NCI-H510A treated with DMSO at 0.1 percent for 48 hours (cell line): ENCODE measurements at regions not wholly inside any gene's neighbourhood (a gene's known extent, or its start where the extent isn't known, plus 50 kb on each side); places are given as distances from the start of the nearest gene placed in this dataset.
"Not testable (repeated sequence)": the region's sequence is repeated elsewhere in the genome, so short reads cannot be mapped to it uniquely, and the experiment has no call there.

ENCODE experiments used
- DNase-seq: peaks from one replicate; lab custom pipeline; 2025; lab: John Stamatoyannopoulos, UW

DNA sequence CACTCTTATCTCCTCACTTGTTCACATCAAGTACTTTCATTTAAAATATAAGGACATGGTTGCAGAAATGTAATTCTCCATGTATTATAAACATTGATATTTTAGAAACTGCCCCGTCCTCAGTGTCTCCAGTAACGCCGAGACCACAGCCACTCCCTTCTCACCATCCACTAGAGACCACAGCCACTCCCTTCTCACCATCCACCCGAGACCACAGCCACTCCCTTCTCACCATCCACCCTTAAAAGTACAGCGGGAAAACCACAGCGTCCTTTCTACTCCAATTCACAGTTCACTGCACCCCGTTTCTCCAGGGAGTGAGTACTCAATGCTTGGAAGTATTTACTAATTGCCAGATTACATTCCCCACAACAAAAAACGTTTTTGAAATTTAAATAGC is 1452.2 kb upstream of the ACVR2A start:
- DNase-seq: no peak

- no peak for DNase-seq
These were observed 1452.6 kb upstream of the ACVR2A start for GRCh38 chr2:146392186-146392585.

DNA sequence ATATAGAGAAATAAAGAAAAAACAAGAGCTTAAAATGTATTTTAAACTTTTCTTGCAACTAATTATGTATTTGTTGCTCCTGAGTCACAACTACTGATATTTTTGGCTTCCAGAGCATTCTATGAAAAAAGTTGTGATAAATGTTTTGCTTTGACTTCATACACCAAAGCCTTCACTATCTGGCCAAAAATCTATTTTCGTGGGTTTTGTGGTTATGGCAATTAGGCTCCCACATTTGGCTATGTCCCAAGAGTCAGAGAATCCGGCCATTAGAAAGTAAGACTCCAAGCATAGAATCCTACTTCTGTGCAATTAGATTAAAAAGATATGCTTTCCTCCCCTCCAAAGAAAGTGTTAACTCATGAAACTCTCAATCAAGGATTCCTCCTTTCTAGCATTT is 1456.1 kb upstream of the ACVR2A start:
- DNase-seq: no peak

- no peak for DNase-seq
These were observed 1458.7 kb upstream of the ACVR2A start for GRCh38 chr2:146386096-146386495.

GRCh38 chr2:146385031-146385430 is 1459.8 kb upstream of the ACVR2A start:
- no peak for DNase-seq

- DNase-seq: no peak
These were observed 1468.2 kb upstream of the ACVR2A start for GRCh38 chr2:146376511-146377064.

DNA sequence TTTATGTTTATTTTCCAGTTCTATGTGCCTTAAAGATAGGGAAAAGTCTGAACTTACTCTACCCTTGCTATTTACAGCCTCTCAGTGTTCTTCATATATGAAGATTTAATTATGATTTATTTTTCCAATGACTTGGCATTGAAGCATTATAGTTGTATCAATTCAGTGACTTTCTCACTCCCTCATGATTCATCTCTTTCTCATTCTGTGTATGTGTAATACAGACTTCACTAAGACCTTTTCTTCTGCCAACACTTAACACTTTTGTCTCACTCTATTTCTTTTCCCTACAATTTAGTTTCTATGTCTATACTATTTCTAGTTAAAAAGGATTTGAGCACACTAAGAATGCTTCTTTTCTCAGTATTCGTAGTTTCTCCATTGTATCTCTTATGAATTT is 1470.3 kb upstream of the ACVR2A start:
- no peak for DNase-seq

- DNase-seq: not testable (repeated sequence)
These were observed 1473.5 kb upstream of the ACVR2A start for GRCh38 chr2:146371364-146371763.

- no peak for DNase-seq
These were observed 1474.0 kb upstream of the ACVR2A start for GRCh38 chr2:146370826-146371225.

- no peak for DNase-seq
These were observed 1478.6 kb upstream of the ACVR2A start for GRCh38 chr2:146366276-146366675.

DNA sequence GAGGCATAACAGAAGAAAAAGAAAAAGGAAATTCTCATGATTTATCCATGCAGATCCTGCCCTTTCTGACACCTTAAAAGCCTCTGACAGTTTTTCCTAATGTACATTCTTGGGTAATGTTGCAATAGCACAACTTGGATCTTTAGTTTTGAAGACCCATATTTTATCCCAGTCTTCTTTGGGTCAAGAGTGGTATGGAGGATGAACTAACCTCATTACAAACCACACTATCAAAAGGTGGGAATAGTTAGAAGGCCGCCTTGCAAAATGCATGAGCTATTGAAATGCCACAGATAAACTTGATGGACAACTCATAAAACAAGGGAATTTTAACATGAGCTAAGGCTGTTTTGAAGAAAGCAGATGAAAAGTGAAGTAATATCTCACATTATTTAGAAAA is 1479.8 kb upstream of the ACVR2A start:
- no peak for DNase-seq

- DNase-seq: no peak
These were observed 1481.1 kb upstream of the ACVR2A start for GRCh38 chr2:146363731-146364130.

DNA sequence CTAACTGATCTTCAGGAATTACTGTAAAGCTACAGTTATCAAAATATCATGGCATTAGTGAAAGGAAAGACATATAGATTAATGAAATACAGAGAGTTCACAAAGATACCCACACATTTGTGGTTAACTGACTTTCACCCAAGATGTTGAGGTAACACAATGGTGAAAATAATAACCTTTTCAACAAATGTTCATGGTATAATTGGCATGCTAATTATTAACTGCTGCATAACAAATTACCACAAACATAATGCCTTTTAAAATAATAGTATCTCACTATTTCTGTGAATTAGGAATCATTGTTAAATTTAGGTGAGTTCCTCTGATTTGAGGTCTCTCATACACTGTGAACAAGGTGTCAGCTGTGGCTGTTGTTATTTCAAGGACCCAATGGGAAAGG is 1493.1 kb upstream of the ACVR2A start:
- DNase-seq: no peak

DNA sequence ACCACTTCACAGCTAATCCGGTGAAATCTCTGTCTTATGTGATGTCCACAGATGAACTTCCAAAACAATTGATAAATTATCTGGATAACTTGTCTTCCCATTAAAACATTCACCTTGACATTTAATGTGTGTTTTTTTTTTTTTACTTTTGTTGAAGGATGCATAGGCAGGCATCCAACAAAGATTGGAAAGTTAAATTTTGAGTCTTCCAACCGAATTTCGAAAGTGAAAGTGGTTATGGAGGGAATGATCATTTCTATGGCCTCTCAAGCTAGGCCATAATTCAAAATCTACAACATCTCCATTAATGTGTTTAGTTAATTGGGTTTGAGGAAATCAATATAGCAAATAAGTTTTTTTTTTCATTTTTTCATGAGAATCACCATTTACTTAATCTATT is 1495.5 kb upstream of the ACVR2A start:
- DNase-seq: no peak

GRCh38 chr2:146324951-146325350 is 1519.9 kb upstream of the ACVR2A start:
- DNase-seq: no peak

DNA sequence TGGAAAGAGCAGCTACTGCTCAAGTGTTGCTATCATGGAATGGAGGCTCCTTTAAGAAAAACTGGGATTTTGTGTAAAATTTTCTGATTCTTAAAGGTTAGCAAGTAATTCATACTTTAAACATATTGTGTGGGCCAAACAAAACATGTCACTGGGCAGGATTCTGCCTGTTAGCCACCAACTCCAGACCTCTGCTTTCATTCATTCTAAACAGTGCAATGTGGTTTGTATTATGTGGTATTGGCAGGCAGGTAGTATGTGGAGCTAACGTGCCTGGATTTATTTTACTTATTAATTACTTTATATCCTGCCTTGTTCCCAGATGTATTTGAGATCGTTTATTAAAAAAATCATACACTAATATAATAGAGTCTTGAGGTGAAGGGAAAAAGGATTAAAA is 1521.3 kb upstream of the ACVR2A start:
- DNase-seq: no peak

- DNase-seq: no peak
These were observed 1523.7 kb upstream of the ACVR2A start for GRCh38 chr2:146321175-146321574.

DNA sequence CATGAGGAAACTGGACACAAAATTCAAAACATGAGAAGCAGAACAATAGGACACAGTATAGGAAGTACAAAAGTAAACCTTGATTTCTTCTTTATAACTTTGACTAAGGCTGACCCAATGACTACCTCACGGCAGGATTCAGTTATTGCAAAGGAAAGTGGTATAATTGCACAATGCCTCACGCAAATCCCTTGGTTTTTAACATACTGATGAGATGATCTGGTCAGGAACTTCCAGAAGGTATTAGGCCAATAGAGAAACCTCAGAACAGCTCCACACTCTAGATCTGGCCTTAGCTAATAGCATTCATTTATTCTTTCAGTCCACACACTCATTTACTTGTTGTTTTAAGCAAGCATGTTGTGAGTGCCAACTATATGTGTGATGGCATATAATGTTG is 1526.9 kb upstream of the ACVR2A start:
- DNase-seq: no peak

- DNase-seq: peak; percentile 8
These were observed 1531.9 kb upstream of the ACVR2A start for GRCh38 chr2:146312899-146313298.

DNA sequence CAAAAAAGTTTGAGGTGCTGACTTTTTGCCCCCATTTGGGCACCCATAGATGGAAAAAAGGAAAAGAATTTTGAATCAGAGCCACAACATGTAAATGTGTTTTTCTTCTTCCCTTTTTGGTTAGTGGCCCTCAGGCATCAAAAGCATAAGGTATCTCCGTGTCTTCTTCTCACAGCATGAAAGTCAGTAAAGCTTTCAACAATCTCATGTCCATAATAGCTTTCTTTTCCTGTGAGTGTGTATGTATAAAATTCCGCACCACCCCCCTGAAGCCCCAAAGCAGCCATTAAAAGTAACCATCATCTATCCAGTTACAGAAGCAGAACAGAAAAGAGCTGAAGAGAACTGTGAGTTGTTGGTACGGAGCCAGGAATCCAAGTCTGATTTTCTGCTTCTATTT is 1539.7 kb upstream of the ACVR2A start:
- DNase-seq: no peak

GRCh38 chr2:146301287-146301686 is 1543.5 kb upstream of the ACVR2A start:
- no peak for DNase-seq

- DNase-seq: no peak
These were observed 1549.7 kb upstream of the ACVR2A start for GRCh38 chr2:146295080-146295670.

DNA sequence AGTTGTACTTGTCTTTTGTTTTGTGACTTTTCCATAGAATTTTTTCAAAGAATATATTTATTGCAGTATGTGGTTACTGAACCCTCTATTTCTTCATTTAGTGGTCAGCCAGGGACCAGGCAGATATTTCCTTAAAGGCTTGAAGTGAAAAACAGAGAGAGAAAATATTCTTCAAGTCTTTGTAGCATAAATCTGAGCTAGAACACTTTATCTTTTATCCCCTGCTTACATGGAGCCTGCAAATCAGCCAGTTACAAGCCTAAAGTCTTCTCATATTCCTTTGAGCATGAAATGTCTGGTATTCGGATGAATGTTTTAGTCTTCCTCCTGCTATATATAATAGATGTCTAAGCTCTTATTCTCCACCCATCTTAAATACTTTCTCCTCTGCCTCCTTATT is 1557.5 kb upstream of the ACVR2A start:
- no peak for DNase-seq

- DNase-seq: no peak
These were observed 1565.9 kb upstream of the ACVR2A start for GRCh38 chr2:146278881-146279280.
